ENCODE measurements at regions not wholly inside any gene's neighbourhood (a gene's known extent, or its start where the extent isn't known, plus 50 kb on each side); places are given as distances from the start of the nearest gene placed in this dataset.

GRCh38 chr20:24334830-24335229, 134.6 kb upstream of the SYNDIG1 start:
- in situ Hi-C loops (cut with MboI; ENCODE audit: low sequenced_read_pairs, unreplicated experiment), result loop anchor here (25.0 kb wide), 1 partner anchor 102 kb away; no protein-coding TSS in a partner anchor
- TF ChIP-seq CTCF (IDR thresholded peaks at IDR 0.05; ENCODE audit: borderline replicate concordance, control extremely low read depth, extremely low read depth, insufficient read depth, missing control alignments), result no peak
- no peak for DNase-seq (ENCODE audit: low spot score)

GRCh38 chr20:24332956-24333355, 136.5 kb upstream of the SYNDIG1 start:
- in situ Hi-C loops (cut with MboI; ENCODE audit: low sequenced_read_pairs, unreplicated experiment), result loop anchor here (25.0 kb wide), 1 partner anchor 104 kb away; no protein-coding TSS in a partner anchor

GRCh38 chr20:24331939-24332338, 137.5 kb upstream of the SYNDIG1 start:
- in situ Hi-C loops (cut with MboI; ENCODE audit: low sequenced_read_pairs, unreplicated experiment), result loop anchor here (25.0 kb wide), 1 partner anchor 105 kb away; no protein-coding TSS in a partner anchor
- no peak for DNase-seq (ENCODE audit: low spot score)
- TF ChIP-seq CTCF (IDR thresholded peaks at IDR 0.05; ENCODE audit: borderline replicate concordance, control extremely low read depth, extremely low read depth, insufficient read depth, missing control alignments), result no peak

More at GRCh38 chr20:24332956-24333355, 136.5 kb upstream of the SYNDIG1 start:
- DNase-seq (ENCODE audit: low spot score), result no peak
- TF ChIP-seq CTCF (IDR thresholded peaks at IDR 0.05; ENCODE audit: borderline replicate concordance, control extremely low read depth, extremely low read depth, insufficient read depth, missing control alignments), result no peak

- in situ Hi-C loops (cut with MboI; ENCODE audit: low sequenced_read_pairs, unreplicated experiment), result loop anchor here (25.0 kb wide), 1 partner anchor 108 kb away; no protein-coding TSS in a partner anchor
- TF ChIP-seq CTCF (IDR thresholded peaks at IDR 0.05; ENCODE audit: borderline replicate concordance, control extremely low read depth, extremely low read depth, insufficient read depth, missing control alignments), result no peak
- no peak for DNase-seq (ENCODE audit: low spot score)
Measured at GRCh38 chr20:24328901-24329300, 140.5 kb upstream of the SYNDIG1 start.

GRCh38 chr20:24321973-24322372, 147.5 kb upstream of the SYNDIG1 start:
- in situ Hi-C loops (cut with MboI; ENCODE audit: low sequenced_read_pairs, unreplicated experiment), result no loop called here
- DNase-seq (ENCODE audit: low spot score), result no peak
- TF ChIP-seq CTCF (IDR thresholded peaks at IDR 0.05; ENCODE audit: borderline replicate concordance, control extremely low read depth, extremely low read depth, insufficient read depth, missing control alignments), result no peak

GRCh38 chr20:24318569-24319352, 150.7 kb upstream of the SYNDIG1 start:
- in situ Hi-C loops (cut with MboI; ENCODE audit: low sequenced_read_pairs, unreplicated experiment), result no loop called here
- no peak for TF ChIP-seq CTCF (IDR thresholded peaks at IDR 0.05; ENCODE audit: borderline replicate concordance, control extremely low read depth, extremely low read depth, insufficient read depth, missing control alignments)
- no peak for DNase-seq (ENCODE audit: low spot score)

All from GM13976 (cell line).